Gastrocnemius medialis (tissue), 4 donors: ENCODE measurements at regions not wholly inside any gene's neighbourhood (a gene's known extent, or its start where the extent isn't known, plus 50 kb on each side); places are given as distances from the start of the nearest gene placed in this dataset.

Experiments
- POLR2A ChIP-seq, 2 donors: fragments of 450-650 bp; IDR thresholded peaks; one replicate each; pipeline ENCODE4 v1.6.1; 2017; ENCODE audit warnings: antibody characterized with exemption in 2 of 2, mild to moderate bottlenecking in 2 of 2, moderate library complexity in 2 of 2
- TF ChIP-seq, protein P1 (sequence below), 5 experiments: fragments of 450-650 bp in 3 of 5; fragments of 200-600 bp in 2 of 5; sonication (generic) in 2 of 5; IDR thresholded peaks in 4 of 5; conservative IDR thresholded peaks in 1 of 5; 1 replicate in 4 of 5; 2 replicates in 1 of 5; pipeline ENCODE4 v1.5.1; 2016 to 2019; ENCODE audit warnings: antibody characterized with exemption in 5 of 5, mild to moderate bottlenecking in 3 of 5, moderate library complexity in 3 of 5

DNA sequence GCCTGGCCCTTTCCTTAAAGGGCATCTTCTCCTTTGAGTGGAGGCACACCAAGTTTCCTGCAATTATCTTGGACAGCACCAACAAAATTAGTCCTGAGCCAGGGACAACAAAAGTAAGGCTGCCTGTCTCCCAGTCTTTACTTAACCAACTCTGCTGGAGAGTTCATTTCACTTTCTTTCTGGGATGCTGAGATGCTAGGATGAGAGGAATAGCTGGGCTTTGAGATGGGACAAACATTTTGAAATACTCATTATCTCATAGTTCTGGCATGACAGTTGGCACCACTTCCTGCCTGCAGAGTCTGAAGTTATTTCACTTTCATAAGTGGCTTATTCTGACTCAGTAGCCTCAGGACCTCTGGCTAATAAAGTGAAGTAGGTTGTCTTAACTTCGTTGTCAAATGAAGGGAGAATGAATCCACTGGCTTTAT, 157.0 kb downstream of the C9orf152 start:
- TF ChIP-seq, protein P1, sequence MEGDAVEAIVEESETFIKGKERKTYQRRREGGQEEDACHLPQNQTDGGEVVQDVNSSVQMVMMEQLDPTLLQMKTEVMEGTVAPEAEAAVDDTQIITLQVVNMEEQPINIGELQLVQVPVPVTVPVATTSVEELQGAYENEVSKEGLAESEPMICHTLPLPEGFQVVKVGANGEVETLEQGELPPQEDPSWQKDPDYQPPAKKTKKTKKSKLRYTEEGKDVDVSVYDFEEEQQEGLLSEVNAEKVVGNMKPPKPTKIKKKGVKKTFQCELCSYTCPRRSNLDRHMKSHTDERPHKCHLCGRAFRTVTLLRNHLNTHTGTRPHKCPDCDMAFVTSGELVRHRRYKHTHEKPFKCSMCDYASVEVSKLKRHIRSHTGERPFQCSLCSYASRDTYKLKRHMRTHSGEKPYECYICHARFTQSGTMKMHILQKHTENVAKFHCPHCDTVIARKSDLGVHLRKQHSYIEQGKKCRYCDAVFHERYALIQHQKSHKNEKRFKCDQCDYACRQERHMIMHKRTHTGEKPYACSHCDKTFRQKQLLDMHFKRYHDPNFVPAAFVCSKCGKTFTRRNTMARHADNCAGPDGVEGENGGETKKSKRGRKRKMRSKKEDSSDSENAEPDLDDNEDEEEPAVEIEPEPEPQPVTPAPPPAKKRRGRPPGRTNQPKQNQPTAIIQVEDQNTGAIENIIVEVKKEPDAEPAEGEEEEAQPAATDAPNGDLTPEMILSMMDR (IDR thresholded peaks at IDR 0.05 in 4 of 5, conservative IDR thresholded peaks at IDR 0.05 in 1 of 5), result no peak
- no peak for TF ChIP-seq POLR2A (IDR thresholded peaks at IDR 0.05)
